ENCODE measurements at regions not wholly inside any gene's neighbourhood (a gene's known extent, or its start where the extent isn't known, plus 50 kb on each side); places are given as distances from the start of the nearest gene placed in this dataset.

- DNase-seq (ENCODE audit: low read depth in 1 of 2, low spot score in 1 of 2), result no peak
- TF ChIP-seq REST (IDR thresholded peaks at IDR 0.05; ENCODE audit: insufficient replicate concordance, low read depth) (no peak), CTCF (IDR thresholded peaks at IDR 0.05; ENCODE audit: insufficient read depth, low read length) (no peak), POLR2AphosphoS5 (IDR thresholded peaks at IDR 0.05; ENCODE audit: low read depth) (no peak), SPI1 (IDR thresholded peaks at IDR 0.05; ENCODE audit: borderline replicate concordance, low read depth) (no peak), GABPA (IDR thresholded peaks at IDR 0.05; ENCODE audit: low read depth) (no peak)
- H3K4me3 ChIP-seq (replicated peaks; ENCODE audit: insufficient read depth, low read length), result no peak overlapping the region
- no peaks in the 10 kb centered on the region for H3K27me3 ChIP-seq (ENCODE audit: insufficient read depth, poor library complexity, severe bottlenecking)
- no peak overlapping the region for H3K27ac ChIP-seq (replicated peaks)
Measured at GRCh38 chr6:56851074-56851473, 103.8 kb upstream of the BEND6 start.

- Histone ChIP-seq H3K27ac (replicated peaks) (no peak overlapping the region), H3K27me3 (ENCODE audit: insufficient read depth, poor library complexity, severe bottlenecking) (no peaks in the 10 kb centered on the region), H3K4me3 (replicated peaks; ENCODE audit: insufficient read depth, low read length) (no peak overlapping the region)
- TF ChIP-seq SPI1 (IDR thresholded peaks at IDR 0.05; ENCODE audit: borderline replicate concordance, low read depth), result no peak
- TF ChIP-seq CTCF (IDR thresholded peaks at IDR 0.05; ENCODE audit: insufficient read depth, low read length), result no peak
- TF ChIP-seq REST (IDR thresholded peaks at IDR 0.05; ENCODE audit: insufficient replicate concordance, low read depth), result no peak
- TF ChIP-seq GABPA (IDR thresholded peaks at IDR 0.05; ENCODE audit: low read depth), result no peak
- TF ChIP-seq POLR2AphosphoS5 (IDR thresholded peaks at IDR 0.05; ENCODE audit: low read depth), result no peak
- no peak for DNase-seq (ENCODE audit: low read depth in 1 of 2, low spot score in 1 of 2)
Measured at GRCh38 chr6:56850626-56851025, 104.3 kb upstream of the BEND6 start.

GRCh38 chr6:56849896-56850295, 105.0 kb upstream of the BEND6 start:
- DNase-seq (ENCODE audit: low read depth in 1 of 2, low spot score in 1 of 2), result no peak
- Histone ChIP-seq H3K4me3 (replicated peaks; ENCODE audit: insufficient read depth, low read length) (no peak overlapping the region), H3K27me3 (ENCODE audit: insufficient read depth, poor library complexity, severe bottlenecking) (no peaks in the 10 kb centered on the region), H3K27ac (replicated peaks) (no peak overlapping the region)
- no peak for TF ChIP-seq CTCF (IDR thresholded peaks at IDR 0.05; ENCODE audit: insufficient read depth, low read length)
- TF ChIP-seq REST (IDR thresholded peaks at IDR 0.05; ENCODE audit: insufficient replicate concordance, low read depth), result no peak
- no peak for TF ChIP-seq SPI1 (IDR thresholded peaks at IDR 0.05; ENCODE audit: borderline replicate concordance, low read depth)
- no peak for TF ChIP-seq POLR2AphosphoS5 (IDR thresholded peaks at IDR 0.05; ENCODE audit: low read depth)
- no peak for TF ChIP-seq GABPA (IDR thresholded peaks at IDR 0.05; ENCODE audit: low read depth)
